Peyer's patch (tissue), 4 donors: ENCODE measurements at regions not wholly inside any gene's neighbourhood (a gene's known extent, or its start where the extent isn't known, plus 50 kb on each side); places are given as distances from the start of the nearest gene placed in this dataset.

Experiments used
- DNase-seq, 3 donors: peaks; one replicate each; pipeline ENCODE4 v3.0.0-alpha.2; 2017 to 2019
- H3K27ac ChIP-seq, 4 donors: fragments of 200-600 bp; sonication (generic); one replicate each; pipeline ENCODE4 v1.5.1; 2016 to 2019
- H3K27me3 ChIP-seq, 2 donors: fragments of 200-600 bp; sonication (generic); one replicate each; pipeline ENCODE4 v1.5.1; 2019
- H3K36me3 ChIP-seq, 3 donors: fragments of 200-600 bp; sonication (generic); one replicate each; pipeline ENCODE4 v1.5.1; 2016 to 2019
- H3K4me1 ChIP-seq, 4 donors: fragments of 200-600 bp; sonication (generic); one replicate each; pipeline ENCODE4 v1.5.1; 2016 to 2019
- H3K4me3 ChIP-seq, 4 donors: fragments of 200-600 bp; sonication (generic); 1 replicate in 3 of 4; 2 replicates in 1 of 4; pipeline ENCODE4 v1.5.1; 2016 to 2019; ENCODE audit warnings: mild to moderate bottlenecking in 1 of 4
- H3K9me3 ChIP-seq, 4 donors: fragments of 200-600 bp; sonication (generic); one replicate each; pipeline ENCODE4 v1.5.1; 2016 to 2019; ENCODE audit warnings: mild to moderate bottlenecking in 1 of 4
- POLR2A ChIP-seq, 2 donors: fragments of 450-650 bp; IDR thresholded peaks; one replicate each; pipeline ENCODE4 v1.5.1; 2017; ENCODE audit warnings: antibody characterized with exemption in 2 of 2, mild to moderate bottlenecking in 2 of 2, moderate library complexity in 2 of 2
- TF ChIP-seq, protein P1 (sequence below), 6 experiments: fragments of 450-650 bp in 4 of 6; fragments of 200-600 bp in 2 of 6; sonication (generic) in 1 of 6; IDR thresholded peaks; one replicate each; pipeline ENCODE4 v1.5.1; 2017 to 2019; ENCODE audit warnings: antibody characterized with exemption in 6 of 6, mild to moderate bottlenecking in 3 of 6, moderate library complexity in 1 of 6

DNA sequence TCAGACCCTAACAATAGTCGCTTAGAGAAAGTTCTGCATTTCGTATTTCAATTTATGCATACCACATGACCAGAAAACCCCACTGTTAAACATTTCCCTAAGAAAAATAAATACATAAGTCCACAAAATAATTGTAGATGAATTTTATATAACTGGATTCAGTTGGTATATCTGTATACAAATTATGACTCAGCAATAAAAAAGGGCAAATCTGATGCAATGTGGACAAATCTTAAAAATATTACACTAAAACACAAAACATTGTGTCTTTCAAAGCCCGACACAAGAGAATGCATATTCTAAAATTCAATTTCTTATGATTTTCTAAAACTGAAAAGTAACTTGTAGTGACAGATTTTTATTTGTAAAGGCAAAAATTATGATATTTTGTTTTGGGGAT lies 1005.0 kb downstream of the EFNB2 start:
- DNase-seq, result no peak
- Histone ChIP-seq H3K27ac (no peak overlapping the region), H3K4me3 (no peak overlapping the region), H3K4me1 (no peaks in the 10 kb centered on the region), H3K27me3 (no peaks in the 10 kb centered on the region), H3K9me3 (no peaks in the 10 kb centered on the region), H3K36me3 (no peaks in the 10 kb centered on the region)
- TF ChIP-seq POLR2A (IDR thresholded peaks at IDR 0.05), result no peak

DNA sequence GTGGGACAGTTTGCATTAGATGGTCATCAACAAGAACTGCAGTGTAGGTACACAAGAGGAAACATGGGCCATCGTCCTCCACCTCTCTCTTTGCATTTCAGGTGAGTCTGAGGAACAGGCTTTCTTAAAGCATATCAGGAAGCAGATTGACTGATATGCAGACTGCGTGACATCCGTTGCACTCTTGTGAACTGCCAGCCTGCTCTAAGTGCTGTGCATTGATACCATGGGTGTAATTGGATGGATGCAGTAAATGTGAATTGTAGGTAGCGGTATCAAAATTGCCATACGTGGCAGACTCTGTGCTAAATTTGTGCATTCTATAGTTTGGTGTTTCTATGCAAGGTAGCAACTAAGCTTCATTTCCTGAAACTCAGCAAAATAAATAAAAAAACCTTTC lies 1008.3 kb downstream of the EFNB2 start:
- no peak for TF ChIP-seq POLR2A (IDR thresholded peaks at IDR 0.05)
- TF ChIP-seq, protein P1, sequence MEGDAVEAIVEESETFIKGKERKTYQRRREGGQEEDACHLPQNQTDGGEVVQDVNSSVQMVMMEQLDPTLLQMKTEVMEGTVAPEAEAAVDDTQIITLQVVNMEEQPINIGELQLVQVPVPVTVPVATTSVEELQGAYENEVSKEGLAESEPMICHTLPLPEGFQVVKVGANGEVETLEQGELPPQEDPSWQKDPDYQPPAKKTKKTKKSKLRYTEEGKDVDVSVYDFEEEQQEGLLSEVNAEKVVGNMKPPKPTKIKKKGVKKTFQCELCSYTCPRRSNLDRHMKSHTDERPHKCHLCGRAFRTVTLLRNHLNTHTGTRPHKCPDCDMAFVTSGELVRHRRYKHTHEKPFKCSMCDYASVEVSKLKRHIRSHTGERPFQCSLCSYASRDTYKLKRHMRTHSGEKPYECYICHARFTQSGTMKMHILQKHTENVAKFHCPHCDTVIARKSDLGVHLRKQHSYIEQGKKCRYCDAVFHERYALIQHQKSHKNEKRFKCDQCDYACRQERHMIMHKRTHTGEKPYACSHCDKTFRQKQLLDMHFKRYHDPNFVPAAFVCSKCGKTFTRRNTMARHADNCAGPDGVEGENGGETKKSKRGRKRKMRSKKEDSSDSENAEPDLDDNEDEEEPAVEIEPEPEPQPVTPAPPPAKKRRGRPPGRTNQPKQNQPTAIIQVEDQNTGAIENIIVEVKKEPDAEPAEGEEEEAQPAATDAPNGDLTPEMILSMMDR (IDR thresholded peaks at IDR 0.05), result no peak
- Histone ChIP-seq H3K4me1 (no peaks in the 10 kb centered on the region), H3K9me3 (no peaks in the 10 kb centered on the region), H3K27ac (no peak overlapping the region), H3K27me3 (no peaks in the 10 kb centered on the region), H3K36me3 (no peaks in the 10 kb centered on the region), H3K4me3 (no peak overlapping the region)
- no peak for DNase-seq

DNA sequence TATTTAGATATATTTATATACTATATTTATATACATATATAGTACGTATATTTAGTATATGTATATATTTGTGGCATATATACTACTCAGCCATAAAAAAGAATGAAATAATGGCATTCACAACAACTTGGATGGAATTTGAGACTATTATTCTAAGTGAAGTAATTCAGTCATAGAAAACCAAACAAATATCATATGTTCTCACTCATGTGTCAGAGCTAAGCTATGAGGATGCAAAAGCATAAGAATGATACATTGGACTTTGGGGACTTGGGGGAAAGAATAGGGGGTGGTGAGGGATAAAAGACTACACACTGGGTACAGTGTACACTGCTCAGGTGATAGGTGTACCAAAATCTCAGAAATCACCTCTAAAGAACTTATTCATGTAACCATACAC lies 1015.7 kb downstream of the EFNB2 start:
- H3K27me3 ChIP-seq, result no peaks in the 10 kb centered on the region
- H3K9me3 ChIP-seq, result no peaks in the 10 kb centered on the region
- no peak for DNase-seq
- TF ChIP-seq, protein P1 (IDR thresholded peaks at IDR 0.05), result no peak
- TF ChIP-seq POLR2A (IDR thresholded peaks at IDR 0.05), result no peak
- H3K36me3 ChIP-seq, result no peaks in the 10 kb centered on the region
- no peak overlapping the region for H3K27ac ChIP-seq
- no peak overlapping the region for H3K4me3 ChIP-seq
- H3K4me1 ChIP-seq, result no peaks in the 10 kb centered on the region

- DNase-seq, result no peak
- Histone ChIP-seq H3K36me3 (no peaks in the 10 kb centered on the region), H3K9me3 (no peaks in the 10 kb centered on the region), H3K4me3 (no peak overlapping the region), H3K27ac (no peak overlapping the region), H3K27me3 (no peaks in the 10 kb centered on the region), H3K4me1 (no peaks in the 10 kb centered on the region)
- TF ChIP-seq, protein P1 (IDR thresholded peaks at IDR 0.05), result no peak
- TF ChIP-seq POLR2A (IDR thresholded peaks at IDR 0.05), result no peak
Observed at GRCh38 chr13:105518086-105518485, 1017.4 kb downstream of the EFNB2 start.

DNA sequence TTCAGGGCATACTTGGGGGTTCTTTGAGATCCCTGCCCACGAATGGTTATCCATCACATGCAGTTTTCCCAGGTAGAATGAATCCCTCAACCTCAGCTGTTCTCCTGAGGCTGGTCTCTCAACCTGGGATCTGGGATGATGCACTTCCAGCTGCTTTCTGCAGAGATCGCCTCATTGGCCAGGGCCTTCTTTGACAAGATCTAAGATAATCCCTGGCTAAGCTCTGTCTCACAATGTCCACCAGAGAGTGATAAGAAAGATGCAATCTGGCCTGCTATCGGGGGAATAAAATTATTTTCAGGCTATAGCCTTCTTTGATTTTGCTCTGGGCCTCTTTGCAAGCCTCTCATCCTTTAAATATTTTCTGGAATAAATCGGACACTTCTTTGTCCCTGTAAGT lies 1021.1 kb downstream of the EFNB2 start:
- H3K9me3 ChIP-seq, result no peaks in the 10 kb centered on the region

DNA sequence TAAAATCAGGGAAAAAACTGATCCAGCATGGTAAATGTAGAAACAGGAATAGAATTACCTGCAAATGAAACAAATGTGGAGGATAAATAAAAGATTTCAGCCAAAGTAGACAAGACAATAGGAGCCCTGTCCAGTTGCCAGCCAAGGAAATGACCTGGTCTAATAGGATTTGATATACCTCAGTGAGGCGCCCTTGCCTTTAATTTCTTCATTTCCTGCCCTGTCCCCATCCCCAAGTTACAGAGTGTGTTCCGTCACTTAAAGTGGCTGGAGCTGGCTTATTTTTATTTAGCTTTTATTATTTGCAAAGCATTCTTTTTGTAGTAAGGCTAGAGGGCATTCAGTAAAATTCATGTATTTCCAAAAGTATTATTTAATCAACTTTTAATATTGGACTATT lies 1022.0 kb downstream of the EFNB2 start:
- DNase-seq, result no peak
- H3K27me3 ChIP-seq, result no peaks in the 10 kb centered on the region
- no peaks in the 10 kb centered on the region for H3K36me3 ChIP-seq
- no peaks in the 10 kb centered on the region for H3K4me1 ChIP-seq
- no peak overlapping the region for H3K27ac ChIP-seq
- no peak for TF ChIP-seq POLR2A (IDR thresholded peaks at IDR 0.05)
- TF ChIP-seq, protein P1 (IDR thresholded peaks at IDR 0.05), result peak in 3 of 6 experiments; percentile 6 to 8 (median 7)
- H3K4me3 ChIP-seq, result no peak overlapping the region
- H3K9me3 ChIP-seq, result no peaks in the 10 kb centered on the region

More for the DNA sequence above, 1021.1 kb downstream of the EFNB2 start:
- no peak for DNase-seq
- TF ChIP-seq POLR2A (IDR thresholded peaks at IDR 0.05), result no peak
- TF ChIP-seq, protein P1 (IDR thresholded peaks at IDR 0.05), result no peak
- no peak overlapping the region for H3K4me3 ChIP-seq
- H3K4me1 ChIP-seq, result no peaks in the 10 kb centered on the region
- H3K27ac ChIP-seq, result no peak overlapping the region
- H3K36me3 ChIP-seq, result no peaks in the 10 kb centered on the region
- no peaks in the 10 kb centered on the region for H3K27me3 ChIP-seq
